ENCODE measurements at regions not wholly inside any gene's neighbourhood (a gene's known extent, or its start where the extent isn't known, plus 50 kb on each side); places are given as distances from the start of the nearest gene placed in this dataset.

DNA sequence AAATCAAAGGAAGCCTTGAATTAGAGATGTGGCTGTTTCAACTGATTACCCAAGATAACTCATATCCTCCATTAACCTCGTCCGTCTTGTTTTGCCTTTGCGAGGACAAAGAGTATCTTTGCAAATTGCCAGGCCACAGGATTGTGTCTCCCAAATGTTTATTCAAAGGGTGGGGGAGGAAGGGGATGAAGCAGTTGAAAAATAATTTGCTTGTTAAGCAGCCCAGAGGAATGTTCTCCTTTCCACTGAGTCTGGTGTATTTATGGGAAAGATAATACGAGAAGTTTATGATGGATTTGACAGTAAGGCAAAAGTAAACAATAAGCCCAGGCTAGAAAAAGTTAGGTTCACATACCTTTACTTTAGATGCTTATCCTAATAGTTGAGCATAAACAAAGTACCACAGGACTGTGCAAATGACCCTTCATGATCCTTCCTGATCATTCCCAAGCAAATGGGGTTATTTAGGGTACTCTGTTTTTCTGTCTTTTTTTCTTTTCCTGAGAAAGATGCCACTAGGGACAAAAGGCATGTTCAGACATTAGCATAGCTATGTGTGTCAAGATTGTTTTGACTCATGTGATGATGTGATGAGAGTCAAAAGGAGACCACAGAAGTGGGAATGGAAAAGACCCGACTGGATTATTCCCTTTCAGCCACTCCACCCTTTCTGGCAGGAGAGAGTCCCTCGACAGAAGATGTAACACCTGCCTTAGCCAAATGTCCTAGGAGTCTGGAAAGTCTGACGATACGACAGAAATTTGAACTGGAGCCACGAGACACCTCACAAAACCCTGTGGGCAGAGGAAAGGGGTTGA lies 243.0 kb upstream of the GLI3 start:
- Histone ChIP-seq H3K4me3 (ENCODE audit: extremely low read depth in 1 of 4, insufficient read depth in 2 of 4, low read depth in 3 of 4, low read length in 4 of 4) (no peak overlapping the region), H4K91ac (replicated peaks; ENCODE audit: insufficient read length, low read length) (no peak overlapping the region), H2BK20ac (ENCODE audit: low read length) (no peak overlapping the region), H3K9me3 (ENCODE audit: insufficient read depth in 2 of 2, low read depth in 1 of 2, low read length in 1 of 2) (no peaks in the 10 kb centered on the region), H3K27ac (ENCODE audit: low read depth, low read length) (no peak overlapping the region), H3K79me1 (ENCODE audit: low read depth, low read length) (no peaks in the 10 kb centered on the region), H3K36me3 (ENCODE audit: control insufficient read depth in 2 of 4, insufficient read depth in 4 of 4, low read length in 3 of 4) (no peaks in the 10 kb centered on the region; a peak in 1 of 8 replicates), H2BK12ac (ENCODE audit: low read depth, low read length) (no peak overlapping the region), H3K18ac (ENCODE audit: extremely low read depth, low read length) (no peak overlapping the region), H3K4ac (replicated peaks; ENCODE audit: insufficient read length, low read depth, low read length) (no peak overlapping the region), H3K79me2 (ENCODE audit: control insufficient read depth in 1 of 2, insufficient read depth in 2 of 2, low read length in 2 of 2) (no peaks in the 10 kb centered on the region), H3K56ac (replicated peaks; ENCODE audit: insufficient read length, low read depth, low read length) (no peak overlapping the region), H2AK5ac (ENCODE audit: low read depth, low read length) (no peak overlapping the region), H2BK5ac (ENCODE audit: low read depth, low read length) (no peak overlapping the region), H4K20me1 (replicated peaks in 1 of 2; ENCODE audit: control insufficient read depth in 1 of 2, insufficient read depth in 2 of 2, low read length in 2 of 2) (no peaks in the 10 kb centered on the region), H2AFZ (ENCODE audit: low read length) (no peak overlapping the region), H3K23ac (ENCODE audit: insufficient read length) (no peak overlapping the region), H2BK120ac (replicated peaks; ENCODE audit: low read depth, low read length) (no peak overlapping the region), H3K23me2 (ENCODE audit: low read depth, low read length) (no peaks in the 10 kb centered on the region), H4K5ac (ENCODE audit: insufficient read length, low read depth, low read length) (no peak overlapping the region), H3K27me3 (replicated peaks in 1 of 4; ENCODE audit: control insufficient read depth in 3 of 4, extremely low read depth in 1 of 4, insufficient read depth in 3 of 4, low read length in 3 of 4) (no peaks in the 10 kb centered on the region), H3K14ac (ENCODE audit: insufficient read length) (no peak overlapping the region), H2BK15ac (ENCODE audit: low read length) (no peak overlapping the region), H3K4me1 (replicated peaks in 1 of 4; ENCODE audit: control insufficient read depth in 3 of 4, insufficient read depth in 4 of 4, low read length in 3 of 4) (peaks cover 0 to 3% (median 0%) of the 10 kb centered on the region in 4 experiments; a peak in 2 of 7 replicates), H4K8ac (ENCODE audit: extremely low read depth, insufficient read depth, low read length) (no peak overlapping the region), H3K4me2 (ENCODE audit: insufficient read depth in 1 of 2, low read depth in 2 of 2, low read length in 2 of 2) (no peak overlapping the region), H3K9ac (replicated peaks in 1 of 4; ENCODE audit: extremely low read depth in 1 of 4, low read depth in 3 of 4, low read length in 3 of 4) (no peak overlapping the region)
- no peak for FAIRE-seq
- POLR2A ChIA-PET (ENCODE audit: partially characterized antibody): no interaction called here
- CTCF ChIA-PET (ENCODE audit: partially characterized antibody): no interaction called here
- no peak for TF ChIP-seq TEAD4 (IDR thresholded peaks at IDR 0.05; ENCODE audit: low read depth, low read length)
- TF ChIP-seq TBP (IDR thresholded peaks at IDR 0.05; ENCODE audit: low read depth, low read length): no peak
- TF ChIP-seq TAF7 (optimal IDR thresholded peaks at IDR 0.05; ENCODE audit: borderline replicate concordance, low read depth, low read length): no peak
- no peak for TF ChIP-seq SAP30 (IDR thresholded peaks at IDR 0.05; ENCODE audit: insufficient read depth, insufficient replicate concordance, low read length)
- TF ChIP-seq FOSL1 (IDR thresholded peaks at IDR 0.05; ENCODE audit: insufficient read depth, low read depth, low read length): no peak
- no peak for TF ChIP-seq CBX8 (IDR thresholded peaks at IDR 0.05; ENCODE audit: borderline replicate concordance, low read depth, low read length)
- TF ChIP-seq, protein P1, sequence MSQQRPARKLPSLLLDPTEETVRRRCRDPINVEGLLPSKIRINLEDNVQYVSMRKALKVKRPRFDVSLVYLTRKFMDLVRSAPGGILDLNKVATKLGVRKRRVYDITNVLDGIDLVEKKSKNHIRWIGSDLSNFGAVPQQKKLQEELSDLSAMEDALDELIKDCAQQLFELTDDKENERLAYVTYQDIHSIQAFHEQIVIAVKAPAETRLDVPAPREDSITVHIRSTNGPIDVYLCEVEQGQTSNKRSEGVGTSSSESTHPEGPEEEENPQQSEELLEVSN (IDR thresholded peaks at IDR 0.05): no peak
- no peak for TF ChIP-seq KDM4A (IDR thresholded peaks at IDR 0.05; ENCODE audit: low read depth, low read length, severe bottlenecking)
- TF ChIP-seq CREB1 (IDR thresholded peaks at IDR 0.05): no peak
- no peak for TF ChIP-seq MAFK (IDR thresholded peaks at IDR 0.05; ENCODE audit: low read depth, low read length)
- no peak for TF ChIP-seq BCL11A (IDR thresholded peaks at IDR 0.05; ENCODE audit: low read depth in 2 of 2, low read length in 2 of 2)
- 89% methylated on average over 9 of the region's 9 CpGs; no CpG with 5 or more reads in 1 of the 2 experiments for WGBS, 2 experiments (ENCODE audit: extremely low coverage in 1 of 2, insufficient coverage in 1 of 2, insufficient read length in 1 of 2, insufficient replicate concordance in 2 of 2, low coverage in 1 of 2, low lambda C conversion rate in 2 of 2, missing lambda C conversion rate in 1 of 2)
- no peak for DNase-seq (ENCODE audit: low read depth in 1 of 2, low spot score in 2 of 2)

Measured in H1 (cell line).